Medulla oblongata (tissue), 1 donor: ENCODE measurements at regions not wholly inside any gene's neighbourhood (a gene's known extent, or its start where the extent isn't known, plus 50 kb on each side); places are given as distances from the start of the nearest gene placed in this dataset.

Experiments
- DNase-seq: peaks from one replicate; pipeline ENCODE4 v3.0.0-alpha.2; 2015; ENCODE audit errors: extremely low spot score

DNA sequence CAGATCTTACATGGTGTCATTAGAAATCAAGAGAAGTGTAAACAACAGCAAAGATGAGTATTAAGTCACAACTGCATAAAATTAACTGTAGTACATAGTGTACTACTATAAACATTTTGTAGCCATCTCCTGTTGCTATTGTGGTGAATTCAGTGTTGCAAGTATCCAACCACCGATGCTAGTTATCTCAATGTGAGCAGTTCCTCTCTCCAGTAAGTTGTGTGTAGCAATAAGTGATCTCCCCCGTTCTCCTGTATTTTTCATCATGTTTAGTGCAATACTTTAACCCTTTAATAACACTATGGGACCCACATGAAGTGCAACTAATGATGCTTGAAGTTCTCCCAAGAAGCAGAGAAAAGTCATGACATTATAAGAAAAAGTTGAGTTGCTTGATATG is 264.7 kb upstream of the KCNH8 start:
- no peak for DNase-seq

GRCh38 chr3:18880691-18881090 is 267.6 kb upstream of the KCNH8 start:
- no peak for DNase-seq

GRCh38 chr3:18872466-18872865 is 275.8 kb upstream of the KCNH8 start:
- DNase-seq = no peak

GRCh38 chr3:18870642-18871041 is 277.7 kb upstream of the KCNH8 start:
- no peak for DNase-seq

GRCh38 chr3:18870074-18870640 is 278.2 kb upstream of the KCNH8 start:
- DNase-seq = no peak

DNA sequence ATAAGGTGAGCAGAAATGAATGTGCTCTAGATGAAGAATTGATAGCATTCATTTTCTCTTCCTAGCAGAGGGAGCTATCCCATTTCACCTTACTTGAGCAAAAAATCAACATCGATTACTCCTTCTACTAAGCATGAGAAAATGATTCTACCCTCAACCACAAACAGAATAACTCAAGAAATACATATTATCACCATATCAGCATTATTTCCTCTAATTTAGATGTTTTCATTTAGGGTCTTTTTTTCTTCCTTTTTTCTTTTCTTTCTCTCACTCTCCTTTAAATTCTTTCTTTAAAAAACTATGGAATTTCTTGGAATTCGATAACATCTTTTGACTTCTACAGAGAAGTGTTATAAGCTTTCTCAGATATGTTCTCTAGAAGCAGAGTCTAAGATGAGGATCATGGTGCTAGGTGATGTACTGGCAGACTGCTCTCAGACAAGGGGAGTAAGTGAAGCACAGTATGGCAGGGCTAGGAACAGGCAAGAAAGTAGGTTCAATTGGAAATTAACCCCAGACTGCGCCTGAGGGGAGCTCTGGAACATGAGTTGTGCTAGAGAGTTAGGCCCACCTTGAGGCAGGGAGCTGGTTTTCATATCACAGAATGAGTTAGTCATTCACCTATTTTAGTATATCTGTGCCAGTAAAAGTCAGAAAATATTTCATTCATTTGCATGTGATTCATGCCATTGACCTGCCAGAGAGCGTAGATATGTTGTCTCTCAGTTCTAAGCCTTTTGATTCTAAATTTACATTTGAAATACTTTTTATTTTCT is 279.2 kb upstream of the KCNH8 start:
- DNase-seq = no peak

GRCh38 chr3:18866899-18867298 is 281.4 kb upstream of the KCNH8 start:
- no peak for DNase-seq

- no peak for DNase-seq
Observed at GRCh38 chr3:18864933-18865731, 283.2 kb upstream of the KCNH8 start.

- DNase-seq = no peak
Observed at GRCh38 chr3:18862077-18862476, 286.2 kb upstream of the KCNH8 start.

GRCh38 chr3:18861137-18861536 is 287.2 kb upstream of the KCNH8 start:
- no peak for DNase-seq

GRCh38 chr3:18853269-18853668 is 295.0 kb upstream of the KCNH8 start:
- DNase-seq = no peak

DNA sequence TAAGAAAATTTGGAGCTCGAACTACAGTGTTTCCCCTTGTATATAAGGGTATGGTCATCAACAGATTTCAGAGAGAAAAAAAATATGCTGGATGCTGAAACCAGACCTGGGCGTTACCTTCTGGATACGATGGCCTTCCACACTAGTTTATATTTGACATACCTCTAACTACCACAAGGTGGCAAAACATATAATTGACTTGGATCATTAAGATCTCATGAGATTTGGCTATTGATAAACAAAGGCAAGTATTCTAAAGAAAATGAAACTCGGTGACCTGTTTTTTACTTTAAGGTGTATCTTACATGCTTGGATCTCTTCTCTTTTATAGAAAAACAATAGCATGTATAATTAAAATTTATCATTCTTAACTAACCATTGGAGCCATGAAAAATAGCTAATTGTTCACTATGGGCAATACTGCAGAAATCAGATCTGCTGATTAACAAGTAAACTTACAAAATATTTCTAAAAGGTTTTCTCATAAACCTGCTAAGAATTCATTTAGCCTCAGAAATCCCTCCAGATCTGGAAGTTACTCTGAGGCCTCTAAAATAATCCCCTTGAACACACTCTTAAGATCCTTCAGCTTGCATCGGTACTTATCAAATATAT is 300.6 kb upstream of the KCNH8 start:
- DNase-seq = no peak

GRCh38 chr3:18843983-18844382 is 304.3 kb upstream of the KCNH8 start:
- DNase-seq = no peak

DNA sequence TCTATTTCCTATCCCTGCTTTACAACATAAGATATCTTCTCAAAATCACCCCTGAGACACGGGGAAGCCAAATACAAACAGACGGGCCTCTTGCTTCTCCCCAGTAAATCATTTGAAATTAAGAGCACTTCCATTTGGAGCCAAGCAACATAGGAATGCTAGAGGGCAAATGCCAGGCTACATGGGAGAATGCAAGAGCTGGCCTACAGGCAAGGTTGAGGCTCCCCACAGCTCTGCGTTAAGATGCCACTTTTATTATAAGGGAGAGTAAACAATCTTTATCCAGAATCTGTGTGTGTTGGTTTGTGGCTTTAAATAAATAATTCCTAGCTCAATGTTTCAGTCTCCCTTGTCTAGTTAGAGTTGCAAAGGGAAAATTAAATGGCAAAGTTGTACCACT is 305.1 kb upstream of the KCNH8 start:
- DNase-seq = no peak

- no peak for DNase-seq
Observed at GRCh38 chr3:18841422-18842343, 306.6 kb upstream of the KCNH8 start.

DNA sequence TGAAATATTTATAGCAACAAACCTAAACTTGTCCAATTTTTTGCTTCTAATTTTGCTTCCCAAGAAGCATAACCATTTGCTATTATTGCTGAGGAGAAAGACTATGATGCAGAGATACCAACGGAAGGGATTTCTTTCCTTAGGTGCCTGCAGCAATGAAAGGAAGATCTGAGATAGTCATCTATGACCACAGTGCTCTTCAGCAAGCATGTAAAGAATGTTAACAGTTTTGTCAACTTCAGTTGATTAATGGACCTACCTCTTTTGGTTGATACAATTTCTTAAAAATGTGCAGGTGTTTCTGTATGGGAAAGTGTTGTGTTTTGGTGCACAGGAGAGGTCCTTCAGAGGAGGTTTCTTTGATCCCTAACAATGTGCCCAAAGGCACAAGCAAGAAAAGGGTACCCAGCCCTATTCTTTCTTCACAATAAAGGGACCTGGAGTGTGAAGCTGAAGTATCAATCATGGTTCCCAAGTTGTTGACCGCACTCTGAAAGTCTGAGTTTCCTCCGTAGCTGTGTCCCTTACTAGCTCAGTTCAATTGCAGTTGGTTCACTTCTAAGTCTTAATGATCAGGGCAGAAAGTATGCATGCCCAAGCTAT is 307.7 kb upstream of the KCNH8 start:
- DNase-seq = no peak

DNA sequence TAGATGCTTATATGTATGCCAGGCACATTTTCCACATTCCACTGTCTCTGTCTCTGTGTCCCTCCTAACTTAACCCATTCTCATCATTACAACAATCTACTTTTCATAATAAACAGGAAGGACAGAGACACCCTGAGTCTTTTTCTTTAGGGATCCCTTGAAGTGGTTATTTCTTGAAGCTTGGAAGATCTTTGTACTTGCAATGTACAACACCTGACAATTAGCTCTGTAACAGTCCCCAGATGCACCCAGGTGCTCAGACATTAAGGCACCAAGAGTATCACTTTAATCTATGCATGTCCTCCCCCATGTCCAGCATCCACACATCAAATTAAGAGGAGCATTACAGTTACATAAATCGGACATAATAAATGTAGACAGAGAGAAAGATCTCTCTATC is 309.6 kb upstream of the KCNH8 start:
- no peak for DNase-seq

DNA sequence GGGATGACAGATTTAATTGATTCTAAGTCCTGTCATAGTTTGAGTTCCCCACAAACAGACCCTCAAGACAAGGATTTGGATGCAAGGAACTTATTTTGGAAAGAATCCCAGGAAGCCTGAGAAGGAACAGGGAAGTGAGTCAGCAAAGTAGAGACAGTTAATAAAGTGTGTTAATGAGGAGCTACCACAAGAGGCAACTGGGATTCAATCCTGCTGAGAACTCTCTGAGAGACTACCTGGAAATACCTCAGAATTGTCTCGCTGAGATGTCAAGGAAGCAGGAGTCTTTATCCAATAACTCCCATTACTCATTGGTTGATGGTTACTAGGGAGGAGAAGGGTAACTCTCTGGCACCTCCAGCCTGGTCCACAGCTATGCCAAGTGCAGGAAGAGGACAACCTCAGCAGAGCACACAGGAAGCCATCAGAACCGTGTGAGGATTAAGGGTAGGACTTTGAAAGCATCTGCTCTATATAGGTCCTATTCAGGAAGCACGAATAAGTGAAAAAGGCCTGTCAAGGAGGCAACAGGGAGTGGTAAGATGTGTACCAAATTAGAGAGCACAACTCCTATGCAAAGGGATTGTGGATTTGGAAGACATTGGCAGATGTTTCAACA is 311.1 kb upstream of the KCNH8 start:
- DNase-seq = no peak

GRCh38 chr3:18835021-18835420 is 313.3 kb upstream of the KCNH8 start:
- no peak for DNase-seq

GRCh38 chr3:18830087-18830486 is 318.2 kb upstream of the KCNH8 start:
- no peak for DNase-seq

DNA sequence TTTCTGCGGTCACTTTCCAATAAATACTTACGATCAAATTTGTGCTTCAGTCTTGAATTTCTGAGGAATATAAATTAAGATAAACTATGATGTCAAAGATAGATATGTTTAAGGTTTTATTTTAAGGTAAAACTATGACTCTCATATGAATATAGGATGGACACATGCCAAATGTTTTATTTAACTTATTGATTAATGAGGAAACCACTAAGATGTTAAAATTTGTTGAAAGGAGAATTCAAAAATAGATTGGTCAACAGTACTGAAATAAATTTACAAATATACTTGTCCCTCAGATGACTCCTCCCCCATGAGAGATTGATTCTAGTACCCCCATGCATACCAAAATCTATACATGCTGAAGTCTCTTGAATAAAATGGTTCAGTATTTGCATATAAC is 319.7 kb upstream of the KCNH8 start:
- DNase-seq = no peak
